IPS-NIHi11 (cell line): ENCODE measurements at regions not wholly inside any gene's neighbourhood (a gene's known extent, or its start where the extent isn't known, plus 50 kb on each side); places are given as distances from the start of the nearest gene placed in this dataset.

Experiments
- DNase-seq: peaks from one replicate; pipeline ENCODE4 v3.0.0; 2012; ENCODE audit warnings: mixed read lengths, low spot score

- DNase-seq = no peak
These were observed 340.7 kb upstream of the SLIT2 start for GRCh38 chr4:19910861-19911525.

GRCh38 chr4:19905024-19905423 lies 346.7 kb upstream of the SLIT2 start:
- no peak for DNase-seq

- DNase-seq = no peak
These were observed 363.1 kb upstream of the SLIT2 start for GRCh38 chr4:19888587-19888986.

GRCh38 chr4:19883841-19884240 lies 367.9 kb upstream of the SLIT2 start:
- DNase-seq = no peak

- DNase-seq = no peak
These were observed 371.5 kb upstream of the SLIT2 start for GRCh38 chr4:19880206-19880605.

- DNase-seq = no peak
These were observed 372.4 kb upstream of the SLIT2 start for GRCh38 chr4:19879330-19879729.

GRCh38 chr4:19857991-19858390 lies 393.7 kb upstream of the SLIT2 start:
- DNase-seq = no peak

GRCh38 chr4:19857380-19857779 lies 394.3 kb upstream of the SLIT2 start:
- DNase-seq = no peak

- peak; percentile 6 for DNase-seq
These were observed 400.8 kb upstream of the SLIT2 start for GRCh38 chr4:19850909-19851308.

GRCh38 chr4:19844446-19844845 lies 407.3 kb upstream of the SLIT2 start:
- DNase-seq = no peak

GRCh38 chr4:19842471-19842870 lies 409.2 kb upstream of the SLIT2 start:
- no peak for DNase-seq

- DNase-seq = no peak
These were observed 412.8 kb upstream of the SLIT2 start for GRCh38 chr4:19838858-19839257.

- DNase-seq = no peak
These were observed 416.3 kb upstream of the SLIT2 start for GRCh38 chr4:19835429-19835828.

- no peak for DNase-seq
These were observed 419.3 kb upstream of the SLIT2 start for GRCh38 chr4:19832411-19832810.

GRCh38 chr4:19831644-19832285 lies 419.9 kb upstream of the SLIT2 start:
- DNase-seq = no peak

- no peak for DNase-seq
These were observed 422.6 kb upstream of the SLIT2 start for GRCh38 chr4:19829101-19829500.

GRCh38 chr4:19823781-19824180 lies 427.9 kb upstream of the SLIT2 start:
- no peak for DNase-seq

- DNase-seq = no peak
These were observed 432.0 kb upstream of the SLIT2 start for GRCh38 chr4:19819737-19820136.

GRCh38 chr4:19809989-19810388 lies 441.7 kb upstream of the SLIT2 start:
- DNase-seq = no peak

GRCh38 chr4:19807505-19807904 lies 444.2 kb upstream of the SLIT2 start:
- DNase-seq = peak; percentile 10

- no peak for DNase-seq
These were observed 444.8 kb upstream of the SLIT2 start for GRCh38 chr4:19806865-19807264.

- DNase-seq = no peak
These were observed 448.3 kb upstream of the SLIT2 start for GRCh38 chr4:19803406-19803805.

GRCh38 chr4:19793831-19794230 lies 457.9 kb upstream of the SLIT2 start:
- no peak for DNase-seq
